Posterior vena cava (tissue), 2 donors: ENCODE measurements at regions not wholly inside any gene's neighbourhood (a gene's known extent, or its start where the extent isn't known, plus 50 kb on each side); places are given as distances from the start of the nearest gene placed in this dataset.

Experiments used
- DNase-seq: peaks from one replicate; pipeline ENCODE4 v3.0.0-alpha.2; 2020; ENCODE audit warnings: low spot score
- intact Hi-C, 2 donors: fragments of 100-400 bp; cut with DNase I; formaldehyde crosslinking; loops; one replicate each; pipeline versions ENCODE4 v1.14.1 to v1.14.2; 2022 to 2023
- donor health status: DM: yes; HTN: yes; CAD: no.
- donor health status: DM: yes; HTN: yes; CAD: no.

- intact Hi-C loops, result no loop called here
- DNase-seq, result no peak
Observed at GRCh38 chr14:41146391-41146790, 460.3 kb upstream of the LRFN5 start.

GRCh38 chr14:41144370-41144769 lies 462.3 kb upstream of the LRFN5 start:
- no peak for DNase-seq

DNA sequence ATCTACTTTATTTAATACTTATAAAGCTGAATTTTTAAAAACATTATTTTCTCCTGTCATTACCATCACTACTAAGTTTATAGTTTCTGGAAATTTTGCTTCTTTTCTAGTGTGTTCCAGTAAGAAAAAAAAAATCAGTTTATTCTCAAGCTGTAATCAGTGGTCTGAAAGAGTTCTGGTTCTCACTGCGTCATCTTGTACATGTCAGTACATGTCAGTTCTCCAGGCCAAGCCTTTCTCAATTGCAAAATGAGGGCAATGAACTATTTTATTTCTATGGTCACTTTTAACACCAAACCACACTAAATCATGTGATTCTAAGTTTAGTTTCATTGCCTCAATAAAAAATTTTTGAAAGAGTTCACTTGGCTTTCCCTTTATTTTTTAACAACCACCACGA lies 468.9 kb upstream of the LRFN5 start:
- intact Hi-C loops, result no loop called here
- DNase-seq, result no peak

More at GRCh38 chr14:41144370-41144769, 462.3 kb upstream of the LRFN5 start:
- intact Hi-C loops, result no loop called here

GRCh38 chr14:41130274-41130673 lies 476.4 kb upstream of the LRFN5 start:
- no peak for DNase-seq

GRCh38 chr14:41120402-41120801 lies 486.3 kb upstream of the LRFN5 start:
- intact Hi-C loops, result no loop called here
- DNase-seq, result no peak

More at GRCh38 chr14:41130274-41130673, 476.4 kb upstream of the LRFN5 start:
- intact Hi-C loops, result no loop called here

DNA sequence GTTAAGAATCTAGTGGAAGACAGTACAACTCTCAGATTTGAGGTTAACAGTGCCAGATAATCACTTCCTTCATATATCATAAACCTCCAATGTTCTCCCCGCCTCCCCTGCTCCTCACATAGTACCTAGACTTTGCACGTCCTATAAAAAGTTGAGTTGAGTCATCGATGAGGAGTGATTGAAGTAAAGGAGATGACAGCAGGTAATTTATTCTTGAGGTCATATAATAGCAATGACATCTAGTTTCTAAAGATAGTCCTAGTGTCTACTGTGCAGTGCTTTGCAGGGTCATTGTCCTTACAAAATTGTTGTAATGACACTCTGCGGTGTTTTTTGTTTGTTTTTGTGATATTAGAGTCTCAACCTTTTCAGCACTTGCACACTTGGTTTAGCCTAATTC lies 510.5 kb upstream of the LRFN5 start:
- DNase-seq, result no peak
- intact Hi-C loops, result no loop called here

DNA sequence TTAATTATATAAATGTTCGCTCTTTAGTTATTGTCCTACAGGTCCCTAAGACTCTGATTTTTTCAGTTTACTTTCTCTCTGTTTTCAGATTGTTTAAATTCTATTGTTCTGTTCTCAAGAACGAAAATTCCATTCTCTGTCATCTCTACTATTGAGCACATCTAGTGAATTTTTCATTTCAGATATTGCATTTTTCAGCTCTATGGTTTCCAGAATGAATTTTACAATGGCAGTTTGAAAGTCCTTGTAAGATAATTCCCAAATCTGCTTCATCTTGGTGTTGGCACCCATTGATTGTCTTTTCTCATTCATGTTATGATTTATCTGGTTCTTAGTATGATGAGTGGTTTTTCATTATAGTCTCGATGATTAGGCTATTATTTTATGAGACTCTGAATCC lies 519.6 kb upstream of the LRFN5 start:
- intact Hi-C loops, result no loop called here
- no peak for DNase-seq

GRCh38 chr14:41073544-41073943 lies 533.1 kb upstream of the LRFN5 start:
- intact Hi-C loops, result no loop called here

DNA sequence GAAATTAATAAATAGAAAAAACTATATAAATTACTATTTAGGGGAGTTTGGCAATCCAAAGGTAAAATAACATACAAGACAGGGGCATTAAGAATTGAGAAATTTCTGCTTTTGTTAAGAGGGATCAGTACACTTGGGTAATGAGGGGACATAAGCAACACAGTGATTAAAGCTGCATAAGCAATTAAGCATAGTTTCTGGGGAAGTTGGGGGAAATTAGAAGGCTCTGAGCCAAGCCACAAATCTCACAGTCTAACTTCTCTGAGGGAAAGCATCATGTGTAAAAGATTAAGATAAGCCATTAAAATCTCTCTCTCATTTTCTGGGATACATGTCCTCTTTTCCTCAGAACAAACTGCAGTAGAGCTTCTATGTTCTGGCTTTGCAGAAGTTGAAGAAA lies 533.9 kb upstream of the LRFN5 start:
- no peak for DNase-seq
- intact Hi-C loops, result no loop called here

More at GRCh38 chr14:41073544-41073943, 533.1 kb upstream of the LRFN5 start:
- DNase-seq, result no peak

DNA sequence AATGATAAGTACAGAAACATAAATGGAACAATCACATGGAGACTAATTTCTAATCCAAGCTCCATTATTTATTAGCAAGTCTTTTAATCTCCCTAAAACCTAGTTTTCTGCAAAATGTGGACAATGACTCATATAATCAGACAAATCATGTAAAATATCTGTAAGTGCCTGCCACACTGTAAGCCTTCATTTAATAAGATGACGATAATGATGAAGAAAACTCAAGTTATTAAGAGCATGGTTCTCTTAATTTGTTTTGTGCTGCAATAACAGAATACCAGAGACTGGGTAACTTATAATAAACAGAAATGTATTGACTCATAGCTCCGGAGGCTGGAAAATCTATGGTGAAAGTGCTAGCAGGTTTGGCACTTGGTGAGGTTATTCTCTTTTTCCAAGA lies 535.3 kb upstream of the LRFN5 start:
- intact Hi-C loops, result no loop called here
- DNase-seq, result no peak

GRCh38 chr14:41062826-41063225 lies 543.9 kb upstream of the LRFN5 start:
- intact Hi-C loops, result no loop called here
- DNase-seq, result no peak

DNA sequence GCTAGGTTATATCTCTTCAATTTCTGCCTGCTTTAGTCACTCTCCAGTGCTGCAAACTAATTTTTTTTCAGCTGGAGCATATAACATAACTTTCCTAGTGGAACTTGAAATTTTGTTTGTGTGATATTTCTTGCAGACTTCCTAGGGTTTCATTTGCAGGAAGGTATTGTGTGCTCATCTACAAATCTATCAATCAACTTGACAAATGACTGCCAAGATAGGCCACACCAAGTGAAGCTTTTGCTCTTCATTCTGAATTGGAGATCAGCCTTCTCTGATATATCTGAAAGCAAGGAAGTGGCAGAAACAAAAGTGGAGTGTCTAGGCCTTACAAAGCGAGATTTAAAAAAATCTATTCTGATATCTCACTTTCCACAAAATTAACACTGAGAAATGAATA lies 551.1 kb upstream of the LRFN5 start:
- no peak for DNase-seq
- intact Hi-C loops, result no loop called here

DNA sequence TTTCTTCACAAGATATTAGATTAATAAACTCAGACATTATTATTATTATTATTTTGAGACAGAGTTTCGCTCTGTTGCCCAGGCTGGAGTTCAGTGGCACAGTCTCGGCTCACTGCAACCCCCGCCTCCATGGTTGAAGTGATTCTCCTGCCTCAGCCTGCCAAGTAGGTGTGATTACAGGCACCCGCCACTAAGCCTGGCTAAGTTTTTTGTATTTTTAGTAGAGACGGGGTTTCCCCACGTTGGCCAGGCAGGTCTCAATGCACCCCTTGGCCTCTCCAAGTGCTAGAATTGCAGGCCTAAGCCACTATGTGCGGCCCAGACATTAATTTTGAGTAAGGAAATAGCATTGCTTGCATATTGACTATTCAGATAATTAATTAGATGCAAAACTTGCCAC lies 554.9 kb upstream of the LRFN5 start:
- no peak for DNase-seq
- intact Hi-C loops, result no loop called here

- DNase-seq, result no peak
- intact Hi-C loops, result no loop called here
Observed at GRCh38 chr14:41047763-41048162, 558.9 kb upstream of the LRFN5 start.

GRCh38 chr14:41037388-41037787 lies 569.3 kb upstream of the LRFN5 start:
- intact Hi-C loops, result no loop called here
- DNase-seq, result peak; percentile 22

GRCh38 chr14:41034969-41035368 lies 571.7 kb upstream of the LRFN5 start:
- intact Hi-C loops, result no loop called here
- DNase-seq, result no peak

GRCh38 chr14:41022932-41023331 lies 583.7 kb upstream of the LRFN5 start:
- no peak for DNase-seq
- intact Hi-C loops, result no loop called here

- no peak for DNase-seq
- intact Hi-C loops, result no loop called here
Observed at GRCh38 chr14:41016213-41016612, 590.5 kb upstream of the LRFN5 start.

GRCh38 chr14:41000350-41000749 lies 606.3 kb upstream of the LRFN5 start:
- intact Hi-C loops, result no loop called here
- DNase-seq, result no peak

GRCh38 chr14:40989260-40989659 lies 617.4 kb upstream of the LRFN5 start:
- intact Hi-C loops, result no loop called here
- DNase-seq, result no peak

- intact Hi-C loops, result no loop called here
Observed at GRCh38 chr14:40987481-40987880, 619.2 kb upstream of the LRFN5 start.

GRCh38 chr14:40986655-40987054 lies 620.0 kb upstream of the LRFN5 start:
- no peak for DNase-seq
- intact Hi-C loops, result no loop called here

More at GRCh38 chr14:40987481-40987880, 619.2 kb upstream of the LRFN5 start:
- DNase-seq, result no peak
